ENCODE measurements at regions not wholly inside any gene's neighbourhood (a gene's known extent, or its start where the extent isn't known, plus 50 kb on each side); places are given as distances from the start of the nearest gene placed in this dataset.

DNA sequence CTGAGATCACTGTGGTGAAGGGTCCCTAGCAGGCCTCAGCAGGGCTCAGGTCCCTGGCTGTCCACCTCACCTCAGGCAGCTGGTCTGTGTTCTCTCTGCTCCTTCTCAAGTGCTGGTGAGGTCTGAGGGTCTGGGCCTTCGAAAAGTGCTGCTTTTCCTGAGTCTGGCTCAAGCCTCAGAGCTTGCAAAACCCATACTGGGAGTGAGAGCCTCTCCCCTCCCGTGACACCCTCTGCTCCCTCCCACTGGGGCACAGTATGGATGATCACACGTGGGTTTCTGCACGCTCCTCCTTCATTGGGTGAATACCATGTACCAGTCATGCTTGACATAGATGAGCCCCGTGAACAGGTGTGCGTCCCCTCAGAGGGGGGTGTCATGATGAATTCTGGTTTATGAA, 73.3 kb upstream of the WASF3 start:
- TF ChIP-seq CTCF (IDR thresholded peaks at IDR 0.05) (no peak), POLR2AphosphoS5 (IDR thresholded peaks at IDR 0.05) (no peak)

Measured in gastroesophageal sphincter (tissue), 3 donors.